HCT116 (cell line): ENCODE measurements at regions not wholly inside any gene's neighbourhood (a gene's known extent, or its start where the extent isn't known, plus 50 kb on each side); places are given as distances from the start of the nearest gene placed in this dataset.

Experiments
- ATAC-seq: fragments of 200-7000 bp; cut with Tn5 transposase; 2 replicates; pipeline ENCODE4 v1.9.1; 2020; ENCODE audit warnings: mild to moderate bottlenecking, moderate library complexity
- BruUV-seq: library from RNA; stranded (reverse); fragments of 400-500 nt; replicated peaks from 2 replicates; lab custom pipeline; 2021; lab: Mats Ljungman, UMichigan
- CTCF ChIA-PET: fragments of 300-600 bp; sonication (Branson Sonifier 250); formaldehyde crosslinking; loops from one replicate; lab custom pipeline; 2021; ENCODE audit warnings: antibody characterized with exemption; lab: Charles Lee
- POLR2A ChIA-PET: fragments of 300-600, 350-600 bp; sonication (Branson Sonifier 250); formaldehyde crosslinking; loops from one replicate; lab custom pipeline; 2021; ENCODE audit warnings: antibody characterized with exemption; lab: Charles Lee
- RAD21 ChIA-PET, 2 experiments: fragments of 300-600 bp; sonication (Branson Sonifier 250); formaldehyde crosslinking; loops; one replicate each; lab custom pipeline; 2023; ENCODE audit warnings: low total read pairs in 2 of 2; ENCODE audit not compliant: uncharacterized antibody in 2 of 2, unreplicated experiment in 2 of 2, low non-redundant PET in 1 of 2; lab: Charles Lee
- DNase-seq: peaks from one replicate; pipeline ENCODE4 v3.0.0-alpha.2; 2010; ENCODE audit warnings: low read depth, low spot score
- H2AFZ ChIP-seq: fragments of 200-600 bp; shearing (Covaris generic), sonication (generic); 2 replicates; pipeline ENCODE4 v1.6.1; 2017; ENCODE audit warnings: low read depth, mixed run types, mixed read lengths, antibody characterized with exemption, low read length; ENCODE audit not compliant: poor library complexity, severe bottlenecking
- H3K27ac ChIP-seq: 2 replicates; pipeline ENCODE4 v1.5.1; 2012; ENCODE audit warnings: low read depth, low read length
- H3K27me3 ChIP-seq: fragments of 200-600 bp; sonication (generic); 2 replicates; pipeline ENCODE4 v1.6.1; 2016; ENCODE audit warnings: mixed run types, low read length, mixed read lengths; ENCODE audit not compliant: insufficient read depth
- H3K36me3 ChIP-seq, 2 experiments: fragments of 200-500 bp in 1 of 2; fragments of 200-600 bp in 1 of 2; sonication (Bioruptor generic) in 1 of 2; sonication (generic) in 1 of 2; 2 replicates each; pipeline versions ENCODE4 v1.5.1 to v1.6.1; 2014 to 2016; ENCODE audit warnings: low read length in 2 of 2, inconsistent platforms in 1 of 2, mixed read lengths in 1 of 2, mixed run types in 1 of 2; ENCODE audit not compliant: insufficient read depth in 2 of 2, control insufficient read depth in 1 of 2
- H3K4me1 ChIP-seq, 2 experiments: fragments of 200-600 bp in 1 of 2; sonication (generic) in 1 of 2; 2 replicates each; pipeline versions ENCODE4 v1.5.1 to v1.6.1; 2012 to 2017; ENCODE audit warnings: low read length in 2 of 2, inconsistent platforms in 1 of 2, mild to moderate bottlenecking in 1 of 2, mixed read lengths in 1 of 2, mixed run types in 1 of 2, moderate library complexity in 1 of 2; ENCODE audit not compliant: insufficient read depth in 2 of 2, control insufficient read depth in 1 of 2
- H3K4me2 ChIP-seq: fragments of 200-600 bp; sonication (generic); 2 replicates; pipeline ENCODE4 v1.6.1; 2017; ENCODE audit warnings: mixed run types, low read length, mixed read lengths
- H3K4me3 ChIP-seq, 2 experiments: fragments of 200-600 bp in 1 of 2; sonication (generic) in 1 of 2; replicated peaks in 1 of 2; 2 replicates each; pipeline ENCODE4 v1.5.1; 2011 to 2016; ENCODE audit warnings: low read length in 2 of 2, control low read depth in 1 of 2, low read depth in 1 of 2, mild to moderate bottlenecking in 1 of 2, mixed read lengths in 1 of 2, mixed run types in 1 of 2
- H3K79me2 ChIP-seq: fragments of 200-600 bp; sonication (generic); 2 replicates; pipeline ENCODE4 v1.6.1; 2017; ENCODE audit warnings: mild to moderate bottlenecking, mixed run types, low read length, moderate library complexity, mixed read lengths; ENCODE audit not compliant: insufficient read depth
- H3K9ac ChIP-seq: fragments of 200-600 bp; sonication (generic); 2 replicates; pipeline ENCODE4 v1.6.1; 2016; ENCODE audit warnings: low read length, mixed read lengths
- H3K9me2 ChIP-seq: fragments of 200-600 bp; sonication (generic), shearing (Covaris generic); 2 replicates; pipeline ENCODE4 v1.6.1; 2017; ENCODE audit warnings: mixed run types, mild to moderate bottlenecking, moderate library complexity; ENCODE audit not compliant: insufficient read depth
- H3K9me3 ChIP-seq, 2 experiments: fragments of 200-500 bp in 1 of 2; fragments of 200-600 bp in 1 of 2; sonication (Bioruptor generic) in 1 of 2; sonication (generic) in 1 of 2; 2 replicates each; pipeline ENCODE4 v1.6.1; 2014 to 2017; ENCODE audit warnings: low read length in 2 of 2, mixed read lengths in 2 of 2, inconsistent platforms in 1 of 2, low read depth in 1 of 2, mild to moderate bottlenecking in 1 of 2, mixed run types in 1 of 2, moderate library complexity in 1 of 2; ENCODE audit not compliant: control insufficient read depth in 1 of 2, insufficient read depth in 1 of 2
- H4K20me1 ChIP-seq: fragments of 200-600 bp; sonication (generic), shearing (Covaris generic); 2 replicates; pipeline ENCODE4 v1.6.1; 2017; ENCODE audit warnings: mixed run types, mild to moderate bottlenecking, moderate library complexity; ENCODE audit not compliant: insufficient read depth
- ATF3 ChIP-seq: IDR thresholded peaks from 2 replicates; pipeline ENCODE4 v1.6.1; 2012
- CEBPB ChIP-seq: IDR thresholded peaks from 2 replicates; pipeline ENCODE4 v1.6.1; 2012; ENCODE audit warnings: low read depth
- CTCF ChIP-seq, 3 experiments: fragments of 200-600 bp in 1 of 3; sonication (generic) in 1 of 3; IDR thresholded peaks in 2 of 3; conservative IDR thresholded peaks in 1 of 3; 2 replicates each; pipeline ENCODE4 v1.5.1; 2012 to 2017; ENCODE audit warnings: low read depth in 2 of 3, low read length in 2 of 3, antibody characterized with exemption in 1 of 3, borderline replicate concordance in 1 of 3, control low read depth in 1 of 3, mild to moderate bottlenecking in 1 of 3, mixed read lengths in 1 of 3, mixed run types in 1 of 3, moderate library complexity in 1 of 3; ENCODE audit not compliant: insufficient read depth in 1 of 3
- EGR1 ChIP-seq: IDR thresholded peaks from 2 replicates; pipeline ENCODE4 v1.6.1; 2012; ENCODE audit warnings: low read depth
- JUND ChIP-seq: IDR thresholded peaks from 2 replicates; pipeline ENCODE4 v1.6.1; 2012
- MAX ChIP-seq: IDR thresholded peaks from 2 replicates; pipeline ENCODE4 v1.6.1; 2012
- POLR2A ChIP-seq: IDR thresholded peaks from 2 replicates; pipeline ENCODE4 v1.7.0; 2011; ENCODE audit warnings: borderline replicate concordance; ENCODE audit not compliant: insufficient read depth, insufficient read length; ENCODE audit errors: extremely low read depth
- RAD21 ChIP-seq: IDR thresholded peaks from 2 replicates; pipeline ENCODE4 v1.6.1; 2012; ENCODE audit warnings: low read depth, mild to moderate bottlenecking
- REST ChIP-seq: IDR thresholded peaks from 2 replicates; pipeline ENCODE4 v1.6.1; 2012; ENCODE audit warnings: low read depth
- SP1 ChIP-seq: IDR thresholded peaks from 2 replicates; pipeline ENCODE4 v1.6.1; 2012; ENCODE audit warnings: low read depth
- SRF ChIP-seq: IDR thresholded peaks from 2 replicates; pipeline ENCODE4 v1.6.1; 2012; ENCODE audit warnings: low read depth
- TCF7L2 ChIP-seq: IDR thresholded peaks from 2 replicates; pipeline ENCODE4 v1.7.0; 2011; ENCODE audit warnings: borderline replicate concordance, inconsistent platforms; ENCODE audit not compliant: insufficient read depth, insufficient read length; ENCODE audit errors: extremely low read depth
- ZBTB33 ChIP-seq: IDR thresholded peaks from 2 replicates; pipeline ENCODE4 v1.6.1; 2011; ENCODE audit warnings: mild to moderate bottlenecking, low read length, moderate library complexity; ENCODE audit not compliant: insufficient replicate concordance; ENCODE audit errors: extremely low read depth
- ZFX ChIP-seq: fragments of 450-650 bp; IDR thresholded peaks from 2 replicates; pipeline ENCODE4 v1.6.1; 2017
- ZNF274 ChIP-seq: fragments of 200-500 bp; sonication (Bioruptor generic); IDR thresholded peaks from 2 replicates; pipeline ENCODE4 v1.6.1; 2014; ENCODE audit warnings: mild to moderate bottlenecking, low read depth, low read length, inconsistent platforms
- intact Hi-C: fragments of 100-400 bp; cut with micrococcal nuclease; formaldehyde crosslinking; loops from 2 replicates; pipeline ENCODE4 v1.10.0; 2022

GRCh38 chr16:59391617-59392364 is 657.7 kb upstream of the GOT2 start:
- H3K9me3 ChIP-seq = peaks cover 6 to 9% of the 10 kb centered on the region in 2 experiments; a peak in 2 of 4 replicates
- ChIA-PET POLR2A (no interaction called here), CTCF (no interaction called here), RAD21 (no interaction called here)
- H2AFZ ChIP-seq = no peak overlapping the region
- no TSS peak for BruUV-seq
- DNase-seq (no peak), ATAC-seq (no peak)
- no peaks in the 10 kb centered on the region for H3K9me2 ChIP-seq
- no peaks in the 10 kb centered on the region for H3K27me3 ChIP-seq
- no peaks in the 10 kb centered on the region for H3K4me1 ChIP-seq
- no peak overlapping the region for H3K27ac ChIP-seq
- TF ChIP-seq ZBTB33 (no peak), POLR2A (no peak), MAX (no peak), TCF7L2 (no peak), SRF (no peak), REST (no peak), RAD21 (no peak), CTCF (IDR thresholded peaks at IDR 0.05 in 2 of 3, conservative IDR thresholded peaks at IDR 0.05 in 1 of 3; ENCODE audit: borderline replicate concordance in 1 of 3, insufficient read depth in 1 of 3, low read depth in 2 of 3, low read length in 2 of 3) (no peak), SP1 (no peak), JUND (no peak), CEBPB (no peak), EGR1 (no peak), ZFX (no peak), ATF3 (no peak), ZNF274 (no peak)
- intact Hi-C loops = no loop called here
- no peak overlapping the region for H3K9ac ChIP-seq
- no peaks in the 10 kb centered on the region for H3K79me2 ChIP-seq
- H3K4me3 ChIP-seq = no peak overlapping the region
- H3K36me3 ChIP-seq = no peaks in the 10 kb centered on the region
- H4K20me1 ChIP-seq = no peaks in the 10 kb centered on the region
- H3K4me2 ChIP-seq = no peak overlapping the region
